B cell (primary cell): ENCODE measurements at regions not wholly inside any gene's neighbourhood (a gene's known extent, or its start where the extent isn't known, plus 50 kb on each side); places are given as distances from the start of the nearest gene placed in this dataset.

Experiments
- ATAC-seq: fragments of 200-7000 bp; cut with Tn5 transposase; one replicate; pipeline ENCODE4 v1.10.0; 2021; ENCODE audit warnings: low read depth, mild to moderate bottlenecking, moderate number of reproducible peaks, moderate library complexity
- CTCF ChIA-PET: fragments of 350-600 bp; sonication (Branson Sonifier 250); formaldehyde crosslinking; loops from one replicate; lab custom pipeline; 2021; ENCODE audit warnings: antibody characterized with exemption, inconsistent platforms; lab: Charles Lee
- POLR2A ChIA-PET: fragments of 350-600 bp; sonication (Branson Sonifier 250); formaldehyde crosslinking; loops from one replicate; lab custom pipeline; 2021; ENCODE audit warnings: antibody characterized with exemption; lab: Charles Lee
- DNase-seq: peaks from one replicate; pipeline ENCODE4 v3.0.0; 2013
- H2AFZ ChIP-seq: 2 replicates; pipeline ENCODE4 v1.6.1; 2012; ENCODE audit warnings: mild to moderate bottlenecking, low read depth, low read length; ENCODE audit not compliant: insufficient read depth, poor library complexity, severe bottlenecking
- H3K27ac ChIP-seq, 2 donors: 1 replicate in 1 of 2; 2 replicates in 1 of 2; pipeline ENCODE4 v1.5.1; 2012 to 2013; ENCODE audit warnings: low read length in 2 of 2, mild to moderate bottlenecking in 2 of 2, moderate library complexity in 1 of 2
- H3K27me3 ChIP-seq, 4 experiments: fragments of 200-600 bp in 1 of 4; sonication (generic) in 1 of 4; replicated peaks in 1 of 4; 1 replicate in 2 of 4; 2 replicates in 2 of 4; pipeline versions ENCODE4 v1.6.1 to v1.7.0; 2013 to 2016; ENCODE audit warnings: low read length in 3 of 4, mild to moderate bottlenecking in 2 of 4, mixed read lengths in 1 of 4, moderate library complexity in 1 of 4; ENCODE audit not compliant: insufficient read depth in 4 of 4, control insufficient read depth in 3 of 4; ENCODE audit errors: control extremely low read depth in 1 of 4
- H3K36me3 ChIP-seq, 2 experiments: replicated peaks in 1 of 2; 1 replicate in 1 of 2; 2 replicates in 1 of 2; pipeline versions ENCODE4 v1.6.1 to v1.7.1; 2013; ENCODE audit warnings: low read length in 1 of 2; ENCODE audit not compliant: insufficient read depth in 2 of 2, control insufficient read depth in 1 of 2; ENCODE audit errors: control extremely low read depth in 1 of 2, extremely low read depth in 1 of 2
- H3K4me1 ChIP-seq, 2 donors: fragments of 200-600 bp in 1 of 2; sonication (generic) in 1 of 2; 1 replicate in 1 of 2; 2 replicates in 1 of 2; pipeline versions ENCODE4 v1.5.1 to v1.6.1; 2013 to 2017; ENCODE audit warnings: low read length in 2 of 2; ENCODE audit not compliant: control insufficient read depth in 2 of 2, insufficient read depth in 2 of 2
- H3K4me2 ChIP-seq: replicated peaks from 2 replicates; pipeline ENCODE3; 2012; ENCODE audit warnings: mild to moderate bottlenecking, low read depth, low read length; ENCODE audit not compliant: poor library complexity, severe bottlenecking
- H3K4me3 ChIP-seq, 5 experiments: fragments of 200-600 bp in 1 of 5; sonication (generic) in 1 of 5; 1 replicate in 3 of 5; 2 replicates in 2 of 5; pipeline versions ENCODE4 v1.5.1 to v1.7.0; 2011 to 2016; ENCODE audit warnings: low read length in 4 of 5, mild to moderate bottlenecking in 4 of 5, low read depth in 2 of 5, control low read depth in 1 of 5, moderate library complexity in 1 of 5; ENCODE audit not compliant: insufficient read depth in 1 of 5; ENCODE audit errors: control extremely low read depth in 1 of 5, extremely low read depth in 1 of 5
- H3K79me2 ChIP-seq: fragments of 200-600 bp; sonication (generic); one replicate; pipeline ENCODE4 v1.6.0; 2016; ENCODE audit warnings: low read length; ENCODE audit not compliant: control insufficient read depth, insufficient read depth
- H3K9ac ChIP-seq: fragments of 200-600 bp; sonication (generic); 2 replicates; pipeline ENCODE4 v1.6.1; 2017; ENCODE audit warnings: mild to moderate bottlenecking, low read length, moderate library complexity
- H3K9me3 ChIP-seq, 3 donors: one replicate each; pipeline versions ENCODE4 v1.6.1 to v1.7.1; 2013; ENCODE audit warnings: low read length in 2 of 3; ENCODE audit not compliant: control insufficient read depth in 2 of 3, insufficient read depth in 1 of 3; ENCODE audit errors: control extremely low read depth in 1 of 3
- H4K20me1 ChIP-seq: 2 replicates; pipeline ENCODE4 v1.6.0; 2012; ENCODE audit warnings: mild to moderate bottlenecking, low read length; ENCODE audit not compliant: insufficient read depth, control insufficient read depth, poor library complexity, severe bottlenecking
- H3K27ac Mint-ChIP-seq: one replicate; pipeline ENCODE4 v1.8.0; 2021; ENCODE audit warnings: mixed read lengths
- H3K27me3 Mint-ChIP-seq: one replicate; pipeline ENCODE4 v1.8.0; 2021; ENCODE audit warnings: mixed read lengths
- H3K4me1 Mint-ChIP-seq: one replicate; pipeline ENCODE4 v1.8.0; 2021; ENCODE audit warnings: mixed read lengths
- H3K4me3 Mint-ChIP-seq: one replicate; pipeline ENCODE4 v1.8.0; 2021; ENCODE audit warnings: mixed read lengths
- H3K9me3 Mint-ChIP-seq: one replicate; pipeline ENCODE4 v1.8.0; 2022; ENCODE audit warnings: mixed read lengths; ENCODE audit not compliant: insufficient read depth
- CTCF ChIP-seq: fragments of 200-600 bp; IDR thresholded peaks from one replicate; pipeline ENCODE4 v1.8.0; 2022; ENCODE audit warnings: antibody characterized with exemption, mild to moderate bottlenecking
- EZH2 ChIP-seq: IDR thresholded peaks from 2 replicates; pipeline ENCODE4 v1.6.1; 2012; ENCODE audit warnings: borderline replicate concordance, low read depth, mild to moderate bottlenecking, moderate library complexity, low read length; ENCODE audit not compliant: insufficient read depth, poor library complexity, severe bottlenecking
- WGBS: methylation state at CpG from one replicate; pipeline ENCODE4 v1.1.5; 2013; ENCODE audit warnings: missing lambda C conversion rate; ENCODE audit not compliant: insufficient coverage; 5-methylcytosine and 5-hydroxymethylcytosine counted together
- intact Hi-C: fragments of 100-400 bp; cut with micrococcal nuclease; formaldehyde crosslinking; loops from one replicate; pipeline ENCODE4 v1.10.0; 2022

DNA sequence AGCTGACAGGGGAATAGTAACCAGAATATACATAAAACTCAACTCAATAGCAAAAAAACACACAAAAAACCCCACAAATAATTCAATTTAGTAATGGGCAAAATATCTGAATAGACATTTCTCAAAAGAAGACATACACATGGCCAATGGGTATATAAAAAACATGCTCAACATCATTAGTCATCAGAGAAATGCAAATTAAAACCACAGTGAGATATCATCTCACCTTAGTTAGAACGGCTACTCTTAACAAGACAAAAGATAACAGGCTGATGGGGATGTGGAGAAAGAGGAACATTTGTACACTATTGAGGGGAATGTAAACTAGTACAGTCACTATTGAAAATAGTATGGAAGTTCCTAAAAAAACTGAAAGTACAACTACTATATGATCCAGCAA is 678.6 kb downstream of the MECOM start:
- Histone ChIP-seq H3K4me3 (no peak overlapping the region), H3K79me2 (no peaks in the 10 kb centered on the region), H4K20me1 (no peaks in the 10 kb centered on the region), H3K27me3 (no peaks in the 10 kb centered on the region), H3K36me3 (no peaks in the 10 kb centered on the region), H2AFZ (no peak overlapping the region), H3K27ac (no peak overlapping the region), H3K4me1 (no peaks in the 10 kb centered on the region), H3K4me2 (no peak overlapping the region), H3K9ac (no peak overlapping the region), H3K9me3 (no peaks in the 10 kb centered on the region)
- Mint-ChIP-seq H3K4me1 (no peaks in the 10 kb centered on the region), H3K9me3 (no peaks in the 10 kb centered on the region), H3K4me3 (no peak overlapping the region), H3K27me3 (no peaks in the 10 kb centered on the region), H3K27ac (no peak overlapping the region)
- no CpG with 5 or more reads among the region's 1 CpG for WGBS
- intact Hi-C loops: no loop called here
- TF ChIP-seq CTCF: no peak
- TF ChIP-seq EZH2: no peak
- ATAC-seq: no peak
- DNase-seq: no peak
- CTCF ChIA-PET: no interaction called here
- POLR2A ChIA-PET: no interaction called here

GRCh38 chr3:168983046-168983445 is 680.5 kb downstream of the MECOM start:
- no peak overlapping the region for H3K4me3 Mint-ChIP-seq
- TF ChIP-seq CTCF (no peak), EZH2 (no peak)
- H3K79me2 ChIP-seq: no peaks in the 10 kb centered on the region

More at GRCh38 chr3:168983046-168983445, 680.5 kb downstream of the MECOM start:
- ChIA-PET POLR2A (no interaction called here), CTCF (no interaction called here)
- H3K9me3 Mint-ChIP-seq: no peaks in the 10 kb centered on the region
- H2AFZ ChIP-seq: no peak overlapping the region
- no peaks in the 10 kb centered on the region for H3K4me1 Mint-ChIP-seq
- intact Hi-C loops: no loop called here
- no peaks in the 10 kb centered on the region for H3K4me1 ChIP-seq
- H4K20me1 ChIP-seq: no peaks in the 10 kb centered on the region
- no CpG with 5 or more reads among the region's 1 CpG for WGBS
- no peak overlapping the region for H3K9ac ChIP-seq
- H3K9me3 ChIP-seq: no peaks in the 10 kb centered on the region
- H3K27ac Mint-ChIP-seq: no peak overlapping the region
- H3K4me3 ChIP-seq: no peak overlapping the region
- H3K27ac ChIP-seq: no peak overlapping the region
- H3K36me3 ChIP-seq: no peaks in the 10 kb centered on the region
- H3K27me3 Mint-ChIP-seq: no peaks in the 10 kb centered on the region
- H3K27me3 ChIP-seq: no peaks in the 10 kb centered on the region
- no peak for ATAC-seq
- no peak for DNase-seq
- H3K4me2 ChIP-seq: no peak overlapping the region
